ENCODE measurements at regions not wholly inside any gene's neighbourhood (a gene's known extent, or its start where the extent isn't known, plus 50 kb on each side); places are given as distances from the start of the nearest gene placed in this dataset.

GRCh38 chr12:125742413-125742812 lies 677.2 kb downstream of the AACS start:
- no peaks in the 10 kb centered on the region for H3K27me3 ChIP-seq (replicated peaks in 2 of 5; ENCODE audit: control insufficient read depth in 4 of 5, insufficient read depth in 5 of 5, low read length in 4 of 5)
- H3K27ac ChIP-seq (ENCODE audit: insufficient read depth in 1 of 2, low read depth in 1 of 2, low read length in 2 of 2, poor library complexity in 1 of 2, severe bottlenecking in 2 of 2) = no peak overlapping the region
- H3K9me3 ChIP-seq (ENCODE audit: control extremely low read depth in 1 of 5, control insufficient read depth in 4 of 5, insufficient read depth in 2 of 5, low read depth in 1 of 5, low read length in 4 of 5) = peaks cover 0 to 4% (median 0%) of the 10 kb centered on the region in 5 experiments
- H3K36me3 ChIP-seq (ENCODE audit: control insufficient read depth in 4 of 4, insufficient read depth in 4 of 4, low read length in 3 of 4) = no peaks in the 10 kb centered on the region
- POLR2A ChIA-PET = no interaction called here
- no peaks in the 10 kb centered on the region for H3K4me1 ChIP-seq (ENCODE audit: control extremely low read depth in 1 of 4, control insufficient read depth in 4 of 4, insufficient read depth in 4 of 4, low read length in 3 of 4)
- DNase-seq = no peak
- 92% methylated on average over 7 of the region's 8 CpGs for WGBS (ENCODE audit: insufficient coverage)
- H3K4me3 ChIP-seq (ENCODE audit: control insufficient read depth in 1 of 7, extremely low read depth in 1 of 7, insufficient read depth in 4 of 7, low read depth in 2 of 7, low read length in 6 of 7) = no peak overlapping the region
- CTCF ChIA-PET = no interaction called here

GRCh38 chr12:125744201-125744600 lies 679.0 kb downstream of the AACS start:
- Histone ChIP-seq H3K36me3 (ENCODE audit: control insufficient read depth in 4 of 4, insufficient read depth in 4 of 4, low read length in 3 of 4) (no peaks in the 10 kb centered on the region), H3K27ac (ENCODE audit: insufficient read depth in 1 of 2, low read depth in 1 of 2, low read length in 2 of 2, poor library complexity in 1 of 2, severe bottlenecking in 2 of 2) (no peak overlapping the region), H3K9me3 (ENCODE audit: control extremely low read depth in 1 of 5, control insufficient read depth in 4 of 5, insufficient read depth in 2 of 5, low read depth in 1 of 5, low read length in 4 of 5) (peaks cover 0 to 4% (median 0%) of the 10 kb centered on the region in 5 experiments), H3K4me3 (ENCODE audit: control insufficient read depth in 1 of 7, extremely low read depth in 1 of 7, insufficient read depth in 4 of 7, low read depth in 2 of 7, low read length in 6 of 7) (no peak overlapping the region), H3K27me3 (replicated peaks in 2 of 5; ENCODE audit: control insufficient read depth in 4 of 5, insufficient read depth in 5 of 5, low read length in 4 of 5) (no peaks in the 10 kb centered on the region), H3K4me1 (ENCODE audit: control extremely low read depth in 1 of 4, control insufficient read depth in 4 of 4, insufficient read depth in 4 of 4, low read length in 3 of 4) (no peaks in the 10 kb centered on the region)
- CTCF ChIA-PET = no interaction called here
- 100% methylated on average over 4 of the region's 4 CpGs for WGBS (ENCODE audit: insufficient coverage)
- POLR2A ChIA-PET = no interaction called here
- DNase-seq = no peak

GRCh38 chr12:125755512-125755911 lies 690.3 kb downstream of the AACS start:
- H3K4me1 ChIP-seq (ENCODE audit: control extremely low read depth in 1 of 4, control insufficient read depth in 4 of 4, insufficient read depth in 4 of 4, low read length in 3 of 4) = no peaks in the 10 kb centered on the region
- no CpG with 5 or more reads among the region's 2 CpGs for WGBS (ENCODE audit: insufficient coverage)
- no peaks in the 10 kb centered on the region for H3K36me3 ChIP-seq (ENCODE audit: control insufficient read depth in 4 of 4, insufficient read depth in 4 of 4, low read length in 3 of 4)
- no peaks in the 10 kb centered on the region for H3K9me3 ChIP-seq (ENCODE audit: control extremely low read depth in 1 of 5, control insufficient read depth in 4 of 5, insufficient read depth in 2 of 5, low read depth in 1 of 5, low read length in 4 of 5)
- CTCF ChIA-PET = interaction anchor here (1.3 kb wide), 1 partner anchor 17 kb away, joined by 4 read pairs; no protein-coding TSS in a partner anchor
- H3K27ac ChIP-seq (ENCODE audit: insufficient read depth in 1 of 2, low read depth in 1 of 2, low read length in 2 of 2, poor library complexity in 1 of 2, severe bottlenecking in 2 of 2) = no peak overlapping the region
- no peak for DNase-seq
- no peaks in the 10 kb centered on the region for H3K27me3 ChIP-seq (replicated peaks in 2 of 5; ENCODE audit: control insufficient read depth in 4 of 5, insufficient read depth in 5 of 5, low read length in 4 of 5)
- no peak overlapping the region for H3K4me3 ChIP-seq (ENCODE audit: control insufficient read depth in 1 of 7, extremely low read depth in 1 of 7, insufficient read depth in 4 of 7, low read depth in 2 of 7, low read length in 6 of 7)
- POLR2A ChIA-PET = no interaction called here

DNA sequence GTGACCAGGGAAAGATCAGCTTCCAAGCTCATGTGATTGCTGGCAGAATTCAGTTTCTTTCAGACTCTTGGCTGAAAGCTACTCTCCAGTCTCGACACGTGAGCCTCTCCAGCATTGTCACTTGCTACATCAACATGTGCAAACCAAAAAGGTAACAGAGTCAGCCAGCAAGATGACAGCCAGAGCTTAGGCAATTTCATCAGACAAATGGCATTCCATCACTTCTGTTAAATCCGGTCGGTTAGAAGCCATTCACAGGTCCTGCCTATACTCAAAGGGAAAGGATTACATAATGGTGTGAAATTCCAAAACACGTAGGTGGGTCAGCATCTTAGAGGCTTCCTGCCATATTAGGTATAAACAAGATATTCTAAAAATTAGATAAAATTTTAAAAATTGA lies 700.9 kb downstream of the AACS start:
- H3K4me3 ChIP-seq (ENCODE audit: control insufficient read depth in 1 of 7, extremely low read depth in 1 of 7, insufficient read depth in 4 of 7, low read depth in 2 of 7, low read length in 6 of 7) = no peak overlapping the region
- H3K36me3 ChIP-seq (ENCODE audit: control insufficient read depth in 4 of 4, insufficient read depth in 4 of 4, low read length in 3 of 4) = no peaks in the 10 kb centered on the region
- no peaks in the 10 kb centered on the region for H3K4me1 ChIP-seq (ENCODE audit: control extremely low read depth in 1 of 4, control insufficient read depth in 4 of 4, insufficient read depth in 4 of 4, low read length in 3 of 4)
- WGBS (ENCODE audit: insufficient coverage) = 42% methylated on average over 2 of the region's 5 CpGs
- H3K9me3 ChIP-seq (ENCODE audit: control extremely low read depth in 1 of 5, control insufficient read depth in 4 of 5, insufficient read depth in 2 of 5, low read depth in 1 of 5, low read length in 4 of 5) = no peaks in the 10 kb centered on the region
- peaks cover 0 to 6% (median 0%) of the 10 kb centered on the region in 5 experiments for H3K27me3 ChIP-seq (replicated peaks in 2 of 5; ENCODE audit: control insufficient read depth in 4 of 5, insufficient read depth in 5 of 5, low read length in 4 of 5)
- ChIA-PET CTCF (no interaction called here), POLR2A (no interaction called here)
- DNase-seq = no peak
- H3K27ac ChIP-seq (ENCODE audit: insufficient read depth in 1 of 2, low read depth in 1 of 2, low read length in 2 of 2, poor library complexity in 1 of 2, severe bottlenecking in 2 of 2) = no peak overlapping the region

- Histone ChIP-seq H3K4me1 (ENCODE audit: control extremely low read depth in 1 of 4, control insufficient read depth in 4 of 4, insufficient read depth in 4 of 4, low read length in 3 of 4) (no peaks in the 10 kb centered on the region), H3K27me3 (replicated peaks in 2 of 5; ENCODE audit: control insufficient read depth in 4 of 5, insufficient read depth in 5 of 5, low read length in 4 of 5) (peaks cover 0 to 6% (median 0%) of the 10 kb centered on the region in 5 experiments), H3K27ac (ENCODE audit: insufficient read depth in 1 of 2, low read depth in 1 of 2, low read length in 2 of 2, poor library complexity in 1 of 2, severe bottlenecking in 2 of 2) (no peak overlapping the region), H3K4me3 (ENCODE audit: control insufficient read depth in 1 of 7, extremely low read depth in 1 of 7, insufficient read depth in 4 of 7, low read depth in 2 of 7, low read length in 6 of 7) (no peak overlapping the region), H3K36me3 (ENCODE audit: control insufficient read depth in 4 of 4, insufficient read depth in 4 of 4, low read length in 3 of 4) (no peaks in the 10 kb centered on the region), H3K9me3 (ENCODE audit: control extremely low read depth in 1 of 5, control insufficient read depth in 4 of 5, insufficient read depth in 2 of 5, low read depth in 1 of 5, low read length in 4 of 5) (no peaks in the 10 kb centered on the region)
- CTCF ChIA-PET = interaction anchor here (0.6 to 1.9 kb wide), 5 partner anchors 12 to 590 kb away, joined by 3 to 6 read pairs (median 4); no protein-coding TSS in a partner anchor
- WGBS (ENCODE audit: insufficient coverage) = 89% methylated on average over 2 of the region's 2 CpGs
- DNase-seq = no peak
- POLR2A ChIA-PET = no interaction called here
Observed at GRCh38 chr12:125772403-125772802, 707.2 kb downstream of the AACS start.

DNA sequence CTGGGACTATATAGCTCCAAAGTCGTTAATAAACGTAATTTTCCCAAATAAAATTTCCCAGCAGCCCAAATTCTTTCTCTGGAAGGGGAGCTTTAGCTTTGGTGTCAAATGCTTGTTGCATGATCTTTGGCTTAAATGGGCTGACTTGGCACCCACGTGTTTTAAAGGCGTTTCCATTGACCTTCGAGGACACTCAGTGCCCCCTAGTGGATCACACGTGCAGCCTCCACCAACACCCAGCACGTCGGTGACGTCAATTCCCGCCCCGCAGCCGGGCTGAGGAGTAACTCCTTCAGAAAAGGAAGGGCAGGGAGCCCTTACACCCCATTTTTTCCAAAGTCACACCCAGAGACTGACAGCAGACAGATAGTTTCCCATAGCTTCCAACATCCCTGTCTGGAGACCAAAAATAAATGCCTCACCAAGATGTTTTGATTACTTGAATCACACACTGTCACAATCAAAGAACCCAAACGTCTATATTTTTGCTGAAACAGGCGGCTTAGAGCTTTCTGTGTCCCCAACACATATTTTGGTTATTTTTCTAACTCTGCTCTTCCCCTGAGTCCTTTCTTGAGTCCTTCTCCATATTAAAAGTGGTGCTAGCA lies 707.9 kb downstream of the AACS start:
- Histone ChIP-seq H3K4me3 (ENCODE audit: control insufficient read depth in 1 of 7, extremely low read depth in 1 of 7, insufficient read depth in 4 of 7, low read depth in 2 of 7, low read length in 6 of 7) (no peak overlapping the region), H3K4me1 (ENCODE audit: control extremely low read depth in 1 of 4, control insufficient read depth in 4 of 4, insufficient read depth in 4 of 4, low read length in 3 of 4) (no peaks in the 10 kb centered on the region), H3K27me3 (replicated peaks in 2 of 5; ENCODE audit: control insufficient read depth in 4 of 5, insufficient read depth in 5 of 5, low read length in 4 of 5) (peaks cover 0 to 6% (median 0%) of the 10 kb centered on the region in 5 experiments), H3K36me3 (ENCODE audit: control insufficient read depth in 4 of 4, insufficient read depth in 4 of 4, low read length in 3 of 4) (no peaks in the 10 kb centered on the region), H3K27ac (ENCODE audit: insufficient read depth in 1 of 2, low read depth in 1 of 2, low read length in 2 of 2, poor library complexity in 1 of 2, severe bottlenecking in 2 of 2) (no peak overlapping the region), H3K9me3 (ENCODE audit: control extremely low read depth in 1 of 5, control insufficient read depth in 4 of 5, insufficient read depth in 2 of 5, low read depth in 1 of 5, low read length in 4 of 5) (no peaks in the 10 kb centered on the region)
- ChIA-PET POLR2A (no interaction called here), CTCF (interaction anchor here (0.6 to 1.9 kb wide), 7 partner anchors 8 to 591 kb away, joined by 3 to 6 read pairs (median 3); no protein-coding TSS in a partner anchor)
- DNase-seq = peak; percentile 63 to 74 (median 66)
- WGBS (ENCODE audit: insufficient coverage) = 26% methylated on average over 8 of the region's 14 CpGs

DNA sequence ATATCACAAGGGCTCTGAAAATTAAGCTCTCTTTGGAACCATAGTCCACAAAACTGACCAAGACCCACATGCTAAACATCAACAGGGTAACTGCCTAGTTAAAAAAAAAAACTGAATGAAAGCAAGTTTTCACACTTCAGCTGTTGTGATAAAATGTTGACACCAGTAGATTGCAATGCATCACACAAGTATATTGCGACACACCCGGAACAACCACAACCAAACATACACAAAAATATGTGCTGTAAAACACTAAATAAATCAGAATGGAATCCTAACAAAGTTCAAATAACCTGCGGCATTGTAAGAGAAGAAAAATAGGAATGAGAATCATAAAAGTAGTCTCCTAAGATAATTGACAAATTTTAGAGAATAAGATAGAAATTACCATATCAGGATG lies 710.3 kb downstream of the AACS start:
- POLR2A ChIA-PET = no interaction called here

More for the DNA sequence above, 710.3 kb downstream of the AACS start:
- no peaks in the 10 kb centered on the region for H3K4me1 ChIP-seq (ENCODE audit: control extremely low read depth in 1 of 4, control insufficient read depth in 4 of 4, insufficient read depth in 4 of 4, low read length in 3 of 4)
- no peaks in the 10 kb centered on the region for H3K36me3 ChIP-seq (ENCODE audit: control insufficient read depth in 4 of 4, insufficient read depth in 4 of 4, low read length in 3 of 4)
- no peak overlapping the region for H3K27ac ChIP-seq (ENCODE audit: insufficient read depth in 1 of 2, low read depth in 1 of 2, low read length in 2 of 2, poor library complexity in 1 of 2, severe bottlenecking in 2 of 2)
- CTCF ChIA-PET = no interaction called here
- no CpG with 5 or more reads among the region's 3 CpGs for WGBS (ENCODE audit: insufficient coverage)
- DNase-seq = no peak
- H3K4me3 ChIP-seq (ENCODE audit: control insufficient read depth in 1 of 7, extremely low read depth in 1 of 7, insufficient read depth in 4 of 7, low read depth in 2 of 7, low read length in 6 of 7) = no peak overlapping the region
- H3K27me3 ChIP-seq (replicated peaks in 2 of 5; ENCODE audit: control insufficient read depth in 4 of 5, insufficient read depth in 5 of 5, low read length in 4 of 5) = peaks cover 0 to 2% (median 0%) of the 10 kb centered on the region in 5 experiments
- H3K9me3 ChIP-seq (ENCODE audit: control extremely low read depth in 1 of 5, control insufficient read depth in 4 of 5, insufficient read depth in 2 of 5, low read depth in 1 of 5, low read length in 4 of 5) = no peaks in the 10 kb centered on the region

Data from common myeloid progenitor, CD34-positive (primary cell).